HEK293 (cell line): ENCODE measurements at regions not wholly inside any gene's neighbourhood (a gene's known extent, or its start where the extent isn't known, plus 50 kb on each side); places are given as distances from the start of the nearest gene placed in this dataset.

ENCODE experiments used
- CTCF ChIA-PET: fragments of 350-600 bp; formaldehyde crosslinking; extraction: SDS; loops from one replicate; lab custom pipeline; 2021; ENCODE audit warnings: antibody characterized with exemption; lab: Yijun Ruan, JAX
- POLR2A ChIA-PET: fragments of 300-600 bp; formaldehyde crosslinking; extraction: SDS; loops from one replicate; lab custom pipeline; 2020; ENCODE audit warnings: antibody characterized with exemption, inconsistent platforms; lab: Yijun Ruan, JAX
- H3K27ac ChIP-seq: fragments of 200-500 bp; sonication (Bioruptor generic); 2 replicates; pipeline ENCODE4 v1.5.1; 2014; ENCODE audit warnings: low read depth, low read length, control low read depth, inconsistent platforms; ENCODE audit errors: extremely low read depth
- H3K36me3 ChIP-seq, 2 experiments: fragments of 200-500 bp in 1 of 2; sonication (Bioruptor generic) in 1 of 2; 1 replicate in 1 of 2; 2 replicates in 1 of 2; pipeline ENCODE4 v1.5.1; 2014 to 2017; ENCODE audit warnings: inconsistent platforms in 2 of 2, low read length in 2 of 2; ENCODE audit not compliant: control insufficient read depth in 2 of 2, insufficient read depth in 1 of 2
- H3K4me1 ChIP-seq: fragments of 200-500 bp; sonication (Bioruptor generic); 2 replicates; pipeline ENCODE4 v1.5.1; 2014; ENCODE audit warnings: mild to moderate bottlenecking, low read length, inconsistent platforms; ENCODE audit not compliant: control insufficient read depth, insufficient read depth
- H3K4me3 ChIP-seq: 2 replicates; pipeline ENCODE4 v1.5.1; 2011; ENCODE audit warnings: low read depth, mild to moderate bottlenecking, control low read depth, low read length, moderate library complexity
- H3K9me3 ChIP-seq: fragments of 200-500 bp; sonication (Bioruptor generic); 2 replicates; pipeline ENCODE4 v1.5.1; 2014; ENCODE audit warnings: low read depth, low read length, inconsistent platforms; ENCODE audit not compliant: control insufficient read depth, insufficient read depth
- IKZF3 ChIP-seq: fragments of 450-650 bp; IDR thresholded peaks from 2 replicates; pipeline ENCODE4 v1.5.0; 2018; ENCODE audit warnings: missing biosample characterization, mild to moderate bottlenecking, missing genetic modification characterization, moderate library complexity
- KLF17 ChIP-seq: fragments of 450-650 bp; formaldehyde crosslinking; IDR thresholded peaks from 2 replicates; pipeline ENCODE4 v1.5.1; 2016; ENCODE audit warnings: missing biosample characterization, missing genetic modification characterization
- MEIS1 ChIP-seq: sonication (generic); formaldehyde crosslinking; IDR thresholded peaks from 2 replicates; pipeline ENCODE4 v1.8.1; 2022; ENCODE audit warnings: missing genetic modification reagents, mild to moderate bottlenecking, borderline replicate concordance
- OSR2 ChIP-seq: fragments of 450-650 bp; formaldehyde crosslinking; IDR thresholded peaks from 2 replicates; pipeline ENCODE4 v1.5.1; 2016; ENCODE audit warnings: missing biosample characterization, missing genetic modification characterization
- PRDM2 ChIP-seq: fragments of 450-650 bp; formaldehyde crosslinking; IDR thresholded peaks from 2 replicates; pipeline ENCODE4 v1.5.1; 2016; ENCODE audit warnings: missing biosample characterization, missing genetic modification characterization, borderline replicate concordance
- RBAK ChIP-seq: fragments of 450-650 bp; formaldehyde crosslinking; IDR thresholded peaks from 2 replicates; pipeline ENCODE4 v1.5.1; 2016; ENCODE audit warnings: missing biosample characterization, missing genetic modification characterization
- REST ChIP-seq: fragments of 450-650 bp; formaldehyde crosslinking; IDR thresholded peaks from 2 replicates; pipeline ENCODE4 v1.5.1; 2016; ENCODE audit warnings: missing biosample characterization, missing genetic modification characterization
- ZNF10 ChIP-seq: fragments of 450-650 bp; formaldehyde crosslinking; IDR thresholded peaks from 2 replicates; pipeline ENCODE4 v1.5.1; 2017; ENCODE audit warnings: missing biosample characterization, missing genetic modification characterization
- ZNF155 ChIP-seq: fragments of 450-650 bp; formaldehyde crosslinking; IDR thresholded peaks from 2 replicates; pipeline ENCODE4 v1.5.1; 2016; ENCODE audit warnings: missing biosample characterization, missing genetic modification characterization
- ZNF174 ChIP-seq: fragments of 450-650 bp; formaldehyde crosslinking; IDR thresholded peaks from 2 replicates; pipeline ENCODE4 v1.5.0; 2017; ENCODE audit warnings: missing biosample characterization, mild to moderate bottlenecking, missing genetic modification characterization
- ZNF311 ChIP-seq: fragments of 450-650 bp; formaldehyde crosslinking; IDR thresholded peaks from 2 replicates; pipeline ENCODE4 v1.5.1; 2017; ENCODE audit warnings: missing biosample characterization, missing genetic modification characterization, borderline replicate concordance
- ZNF354C ChIP-seq: fragments of 450-650 bp; formaldehyde crosslinking; IDR thresholded peaks from 2 replicates; pipeline ENCODE4 v1.5.1; 2016; ENCODE audit warnings: missing biosample characterization, missing genetic modification characterization, low read depth, borderline replicate concordance
- ZNF624 ChIP-seq: fragments of 450-650 bp; formaldehyde crosslinking; IDR thresholded peaks from 2 replicates; pipeline ENCODE4 v1.5.1; 2017; ENCODE audit warnings: missing biosample characterization, missing genetic modification characterization
- ZNF654 ChIP-seq: fragments of 450-650 bp; formaldehyde crosslinking; IDR thresholded peaks from 2 replicates; pipeline ENCODE4 v1.5.1; 2016; ENCODE audit warnings: low read depth, missing biosample characterization, missing genetic modification characterization
- ZNF707 ChIP-seq: fragments of 450-650 bp; formaldehyde crosslinking; IDR thresholded peaks from 2 replicates; pipeline ENCODE4 v1.5.1; 2016; ENCODE audit warnings: missing biosample characterization, missing genetic modification characterization
- ZNF76 ChIP-seq: fragments of 450-650 bp; formaldehyde crosslinking; IDR thresholded peaks from 2 replicates; pipeline ENCODE4; 2016; ENCODE audit warnings: low read depth, missing biosample characterization, missing genetic modification characterization, borderline replicate concordance
- ZNF830 ChIP-seq: fragments of 450-650 bp; IDR thresholded peaks from 2 replicates; pipeline ENCODE4 v1.5.0; 2018; ENCODE audit warnings: missing biosample characterization, missing genetic modification characterization, low read depth, mild to moderate bottlenecking, moderate library complexity
- TF ChIP-seq, protein P1 (sequence below): fragments of 450-650 bp; formaldehyde crosslinking; IDR thresholded peaks from 2 replicates; pipeline ENCODE4 v1.5.1; 2016; ENCODE audit warnings: missing biosample characterization, missing genetic modification characterization
- TF ChIP-seq, protein P2 (sequence below): fragments of 450-650 bp; formaldehyde crosslinking; IDR thresholded peaks from 2 replicates; pipeline ENCODE4 v1.5.1; 2016; ENCODE audit warnings: missing biosample characterization, missing genetic modification characterization

DNA sequence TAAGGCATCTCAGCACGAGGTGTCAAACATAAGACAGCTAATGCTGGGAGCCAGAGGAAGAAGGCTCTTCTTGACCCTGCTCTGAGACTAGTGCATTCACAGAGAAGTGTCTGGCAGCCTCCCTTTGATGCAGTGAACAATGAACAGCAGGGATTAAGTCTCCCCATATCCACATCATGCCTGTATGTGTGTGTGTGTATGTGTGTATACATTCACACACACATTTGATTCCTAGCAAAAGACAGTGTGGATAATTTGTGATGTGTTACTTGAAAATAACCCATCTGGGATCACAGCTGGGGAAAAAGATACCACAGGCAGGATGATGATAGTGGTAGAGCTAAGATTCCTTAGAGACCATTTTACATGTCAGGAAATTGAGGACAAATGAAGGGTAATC lies 485.9 kb upstream of the GOT2 start (continued):
- no peak for TF ChIP-seq KLF17 (tag by site-specific recombination)
- TF ChIP-seq ZNF654 = no peak
- TF ChIP-seq ZNF155 (tag by site-specific recombination) = no peak
- no peak for TF ChIP-seq IKZF3 (tag by site-specific recombination)
- TF ChIP-seq ZNF76 (tag by site-specific recombination) = no peak
- TF ChIP-seq ZNF354C = no peak
- no peak for TF ChIP-seq MEIS1
- no peak for TF ChIP-seq ZNF10 (tag by site-specific recombination)
- no peak for TF ChIP-seq OSR2
- TF ChIP-seq ZNF830 (tag by site-specific recombination) = no peak
- no peak for TF ChIP-seq ZNF624 (tag by site-specific recombination)
- no peak for TF ChIP-seq ZNF311 (tag by site-specific recombination)

DNA sequence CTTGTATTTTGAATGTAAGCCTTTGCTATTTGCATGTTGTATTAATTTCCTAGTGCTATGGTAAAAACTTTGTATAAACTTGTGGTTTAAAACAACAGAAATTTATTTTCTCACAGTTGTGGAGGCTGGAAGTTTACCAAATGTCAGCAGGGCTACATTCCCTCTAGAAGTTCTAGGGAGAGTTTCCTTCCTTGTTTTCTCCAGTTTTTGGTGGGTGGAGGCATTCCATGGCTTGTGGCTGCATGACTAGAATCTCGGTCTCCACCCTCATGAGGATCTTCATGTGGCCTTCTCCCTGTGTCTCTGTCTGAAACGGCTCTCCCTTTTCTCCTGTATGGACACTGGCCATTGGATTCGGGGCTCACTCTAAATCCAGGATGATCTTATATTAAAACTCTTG lies 482.2 kb upstream of the GOT2 start:
- Histone ChIP-seq H3K9me3 (no peaks in the 10 kb centered on the region), H3K27ac (no peak overlapping the region), H3K36me3 (no peaks in the 10 kb centered on the region), H3K4me3 (no peak overlapping the region), H3K4me1 (no peaks in the 10 kb centered on the region)
- ChIA-PET CTCF (no interaction called here), POLR2A (no interaction called here)
- TF ChIP-seq, protein P1, sequence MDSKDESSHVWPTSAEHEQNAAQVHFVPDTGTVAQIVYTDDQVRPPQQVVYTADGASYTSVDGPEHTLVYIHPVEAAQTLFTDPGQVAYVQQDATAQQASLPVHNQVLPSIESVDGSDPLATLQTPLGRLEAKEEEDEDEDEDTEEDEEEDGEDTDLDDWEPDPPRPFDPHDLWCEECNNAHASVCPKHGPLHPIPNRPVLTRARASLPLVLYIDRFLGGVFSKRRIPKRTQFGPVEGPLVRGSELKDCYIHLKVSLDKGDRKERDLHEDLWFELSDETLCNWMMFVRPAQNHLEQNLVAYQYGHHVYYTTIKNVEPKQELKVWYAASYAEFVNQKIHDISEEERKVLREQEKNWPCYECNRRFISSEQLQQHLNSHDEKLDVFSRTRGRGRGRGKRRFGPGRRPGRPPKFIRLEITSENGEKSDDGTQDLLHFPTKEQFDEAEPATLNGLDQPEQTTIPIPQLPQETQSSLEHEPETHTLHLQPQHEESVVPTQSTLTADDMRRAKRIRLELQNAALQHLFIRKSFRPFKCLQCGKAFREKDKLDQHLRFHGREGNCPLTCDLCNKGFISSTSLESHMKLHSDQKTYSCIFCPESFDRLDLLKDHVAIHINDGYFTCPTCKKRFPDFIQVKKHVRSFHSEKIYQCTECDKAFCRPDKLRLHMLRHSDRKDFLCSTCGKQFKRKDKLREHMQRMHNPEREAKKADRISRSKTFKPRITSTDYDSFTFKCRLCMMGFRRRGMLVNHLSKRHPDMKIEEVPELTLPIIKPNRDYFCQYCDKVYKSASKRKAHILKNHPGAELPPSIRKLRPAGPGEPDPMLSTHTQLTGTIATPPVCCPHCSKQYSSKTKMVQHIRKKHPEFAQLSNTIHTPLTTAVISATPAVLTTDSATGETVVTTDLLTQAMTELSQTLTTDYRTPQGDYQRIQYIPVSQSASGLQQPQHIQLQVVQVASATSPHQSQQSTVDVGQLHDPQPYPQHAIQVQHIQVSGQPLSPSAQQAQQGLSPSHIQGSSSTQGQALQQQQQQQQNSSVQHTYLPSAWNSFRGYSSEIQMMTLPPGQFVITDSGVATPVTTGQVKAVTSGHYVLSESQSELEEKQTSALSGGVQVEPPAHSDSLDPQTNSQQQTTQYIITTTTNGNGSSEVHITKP = no peak
- no peak for TF ChIP-seq PRDM2 (tag by site-specific recombination)
- TF ChIP-seq RBAK (tag by site-specific recombination) = no peak
- no peak for TF ChIP-seq ZNF707 (tag by site-specific recombination)
- TF ChIP-seq ZNF174 (tag by site-specific recombination) = no peak
- no peak for TF ChIP-seq REST (tag by site-specific recombination)
- TF ChIP-seq, protein P2, sequence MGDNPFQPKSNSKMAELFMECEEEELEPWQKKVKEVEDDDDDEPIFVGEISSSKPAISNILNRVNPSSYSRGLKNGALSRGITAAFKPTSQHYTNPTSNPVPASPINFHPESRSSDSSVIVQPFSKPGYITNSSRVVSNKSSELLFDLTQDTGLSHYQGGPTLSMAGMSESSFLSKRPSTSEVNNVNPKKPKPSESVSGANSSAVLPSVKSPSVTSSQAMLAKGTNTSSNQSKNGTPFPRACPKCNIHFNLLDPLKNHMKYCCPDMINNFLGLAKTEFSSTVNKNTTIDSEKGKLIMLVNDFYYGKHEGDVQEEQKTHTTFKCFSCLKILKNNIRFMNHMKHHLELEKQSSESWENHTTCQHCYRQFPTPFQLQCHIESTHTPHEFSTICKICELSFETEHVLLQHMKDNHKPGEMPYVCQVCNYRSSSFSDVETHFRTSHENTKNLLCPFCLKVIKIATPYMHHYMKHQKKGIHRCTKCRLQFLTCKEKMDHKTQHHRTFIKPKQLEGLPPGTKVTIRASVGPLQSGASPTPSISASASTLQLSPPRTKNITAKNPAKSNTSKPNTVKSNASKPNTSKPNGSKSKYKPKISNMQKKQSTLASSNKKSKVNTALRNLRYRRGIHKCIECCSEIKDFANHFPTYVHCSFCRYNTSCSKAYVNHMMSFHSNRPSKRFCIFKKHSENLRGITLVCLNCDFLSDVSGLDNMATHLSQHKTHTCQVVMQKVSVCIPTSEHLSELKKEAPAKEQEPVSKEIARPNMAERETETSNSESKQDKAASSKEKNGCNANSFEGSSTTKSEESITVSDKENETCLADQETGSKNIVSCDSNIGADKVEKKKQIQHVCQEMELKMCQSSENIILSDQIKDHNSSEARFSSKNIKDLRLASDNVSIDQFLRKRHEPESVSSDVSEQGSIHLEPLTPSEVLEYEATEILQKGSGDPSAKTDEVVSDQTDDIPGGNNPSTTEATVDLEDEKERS (tag by site-specific recombination) = no peak
